Stomach (tissue), 4 donors: ENCODE measurements at regions not wholly inside any gene's neighbourhood (a gene's known extent, or its start where the extent isn't known, plus 50 kb on each side); places are given as distances from the start of the nearest gene placed in this dataset.

Experiments
- EP300 ChIP-seq: sonication (generic); formaldehyde crosslinking; IDR thresholded peaks from one replicate; pipeline ENCODE4 v1.6.1; 2017; ENCODE audit warnings: antibody characterized with exemption
- POLR2A ChIP-seq, 4 donors: fragments of 450-650 bp; IDR thresholded peaks; one replicate each; pipeline ENCODE4 v1.6.1; 2016; ENCODE audit warnings: antibody characterized with exemption in 4 of 4, control low read depth in 2 of 4, mild to moderate bottlenecking in 1 of 4, moderate library complexity in 1 of 4
- POLR2AphosphoS5 ChIP-seq, 3 donors: sonication (generic); formaldehyde crosslinking; IDR thresholded peaks; one replicate each; pipeline ENCODE4 v1.6.1; 2016; ENCODE audit warnings: antibody characterized with exemption in 3 of 3
- TF ChIP-seq, protein P1 (sequence below), 7 experiments: fragments of 450-650 bp in 4 of 7; fragments of 200-600 bp in 3 of 7; sonication (generic) in 3 of 7; IDR thresholded peaks; one replicate each; pipeline ENCODE4 v1.5.1; 2016 to 2019; ENCODE audit warnings: antibody characterized with exemption in 7 of 7, control low read depth in 2 of 7, mild to moderate bottlenecking in 1 of 7

DNA sequence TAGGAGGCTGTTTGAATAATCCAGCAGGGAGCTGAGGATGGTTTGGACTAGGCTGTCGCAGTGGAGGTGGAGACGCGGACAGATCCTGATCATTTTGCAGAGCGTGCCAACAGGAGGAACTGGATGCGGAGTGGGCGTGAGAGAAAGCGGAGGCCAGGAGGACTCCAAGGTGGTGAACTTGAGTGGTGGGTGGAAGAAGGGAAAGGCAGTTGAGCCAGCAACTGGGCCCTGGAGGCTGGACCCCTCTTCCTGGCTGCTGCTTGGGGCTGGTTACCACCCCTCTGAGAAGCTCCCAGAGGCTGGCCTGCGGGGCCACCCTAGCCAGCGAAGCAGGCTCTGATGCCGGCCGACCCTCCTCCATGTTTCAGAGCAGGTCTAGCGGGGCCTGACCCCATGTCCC, 56.8 kb upstream of the KCNA1 start:
- no peak for TF ChIP-seq POLR2A (IDR thresholded peaks at IDR 0.05)
- TF ChIP-seq, protein P1, sequence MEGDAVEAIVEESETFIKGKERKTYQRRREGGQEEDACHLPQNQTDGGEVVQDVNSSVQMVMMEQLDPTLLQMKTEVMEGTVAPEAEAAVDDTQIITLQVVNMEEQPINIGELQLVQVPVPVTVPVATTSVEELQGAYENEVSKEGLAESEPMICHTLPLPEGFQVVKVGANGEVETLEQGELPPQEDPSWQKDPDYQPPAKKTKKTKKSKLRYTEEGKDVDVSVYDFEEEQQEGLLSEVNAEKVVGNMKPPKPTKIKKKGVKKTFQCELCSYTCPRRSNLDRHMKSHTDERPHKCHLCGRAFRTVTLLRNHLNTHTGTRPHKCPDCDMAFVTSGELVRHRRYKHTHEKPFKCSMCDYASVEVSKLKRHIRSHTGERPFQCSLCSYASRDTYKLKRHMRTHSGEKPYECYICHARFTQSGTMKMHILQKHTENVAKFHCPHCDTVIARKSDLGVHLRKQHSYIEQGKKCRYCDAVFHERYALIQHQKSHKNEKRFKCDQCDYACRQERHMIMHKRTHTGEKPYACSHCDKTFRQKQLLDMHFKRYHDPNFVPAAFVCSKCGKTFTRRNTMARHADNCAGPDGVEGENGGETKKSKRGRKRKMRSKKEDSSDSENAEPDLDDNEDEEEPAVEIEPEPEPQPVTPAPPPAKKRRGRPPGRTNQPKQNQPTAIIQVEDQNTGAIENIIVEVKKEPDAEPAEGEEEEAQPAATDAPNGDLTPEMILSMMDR (IDR thresholded peaks at IDR 0.05), result no peak
- no peak for TF ChIP-seq POLR2AphosphoS5 (IDR thresholded peaks at IDR 0.05)
- no peak for TF ChIP-seq EP300
